ENCODE measurements at regions not wholly inside any gene's neighbourhood (a gene's known extent, or its start where the extent isn't known, plus 50 kb on each side); places are given as distances from the start of the nearest gene placed in this dataset.

- TF ChIP-seq, protein P1, sequence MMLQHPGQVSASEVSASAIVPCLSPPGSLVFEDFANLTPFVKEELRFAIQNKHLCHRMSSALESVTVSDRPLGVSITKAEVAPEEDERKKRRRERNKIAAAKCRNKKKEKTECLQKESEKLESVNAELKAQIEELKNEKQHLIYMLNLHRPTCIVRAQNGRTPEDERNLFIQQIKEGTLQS (CRISPR knock-in tag; conservative IDR thresholded peaks at IDR 0.05): no peak
- TF ChIP-seq FOXP1 (CRISPR knock-in tag; IDR thresholded peaks at IDR 0.05; ENCODE audit: borderline replicate concordance) (no peak), GRHL2 (CRISPR knock-in tag; IDR thresholded peaks at IDR 0.05; ENCODE audit: insufficient replicate concordance, severe bottlenecking) (no peak), CDX4 (CRISPR knock-in tag; IDR thresholded peaks at IDR 0.05; ENCODE audit: borderline replicate concordance) (no peak), SP1 (CRISPR knock-in tag; conservative IDR thresholded peaks at IDR 0.05) (no peak), ZNF317 (CRISPR knock-in tag; IDR thresholded peaks at IDR 0.05; ENCODE audit: borderline replicate concordance, low read depth) (no peak)
- TF ChIP-seq, protein P2, sequence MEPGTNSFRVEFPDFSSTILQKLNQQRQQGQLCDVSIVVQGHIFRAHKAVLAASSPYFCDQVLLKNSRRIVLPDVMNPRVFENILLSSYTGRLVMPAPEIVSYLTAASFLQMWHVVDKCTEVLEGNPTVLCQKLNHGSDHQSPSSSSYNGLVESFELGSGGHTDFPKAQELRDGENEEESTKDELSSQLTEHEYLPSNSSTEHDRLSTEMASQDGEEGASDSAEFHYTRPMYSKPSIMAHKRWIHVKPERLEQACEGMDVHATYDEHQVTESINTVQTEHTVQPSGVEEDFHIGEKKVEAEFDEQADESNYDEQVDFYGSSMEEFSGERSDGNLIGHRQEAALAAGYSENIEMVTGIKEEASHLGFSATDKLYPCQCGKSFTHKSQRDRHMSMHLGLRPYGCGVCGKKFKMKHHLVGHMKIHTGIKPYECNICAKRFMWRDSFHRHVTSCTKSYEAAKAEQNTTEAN (CRISPR knock-in tag; IDR thresholded peaks at IDR 0.05): no peak
- TF ChIP-seq, protein P3, sequence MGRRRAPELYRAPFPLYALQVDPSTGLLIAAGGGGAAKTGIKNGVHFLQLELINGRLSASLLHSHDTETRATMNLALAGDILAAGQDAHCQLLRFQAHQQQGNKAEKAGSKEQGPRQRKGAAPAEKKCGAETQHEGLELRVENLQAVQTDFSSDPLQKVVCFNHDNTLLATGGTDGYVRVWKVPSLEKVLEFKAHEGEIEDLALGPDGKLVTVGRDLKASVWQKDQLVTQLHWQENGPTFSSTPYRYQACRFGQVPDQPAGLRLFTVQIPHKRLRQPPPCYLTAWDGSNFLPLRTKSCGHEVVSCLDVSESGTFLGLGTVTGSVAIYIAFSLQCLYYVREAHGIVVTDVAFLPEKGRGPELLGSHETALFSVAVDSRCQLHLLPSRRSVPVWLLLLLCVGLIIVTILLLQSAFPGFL (CRISPR knock-in tag; IDR thresholded peaks at IDR 0.05; ENCODE audit: borderline replicate concordance): no peak
Measured at GRCh38 chr17:71769850-71770249, 351.0 kb upstream of the SOX9 start (continued).

DNA sequence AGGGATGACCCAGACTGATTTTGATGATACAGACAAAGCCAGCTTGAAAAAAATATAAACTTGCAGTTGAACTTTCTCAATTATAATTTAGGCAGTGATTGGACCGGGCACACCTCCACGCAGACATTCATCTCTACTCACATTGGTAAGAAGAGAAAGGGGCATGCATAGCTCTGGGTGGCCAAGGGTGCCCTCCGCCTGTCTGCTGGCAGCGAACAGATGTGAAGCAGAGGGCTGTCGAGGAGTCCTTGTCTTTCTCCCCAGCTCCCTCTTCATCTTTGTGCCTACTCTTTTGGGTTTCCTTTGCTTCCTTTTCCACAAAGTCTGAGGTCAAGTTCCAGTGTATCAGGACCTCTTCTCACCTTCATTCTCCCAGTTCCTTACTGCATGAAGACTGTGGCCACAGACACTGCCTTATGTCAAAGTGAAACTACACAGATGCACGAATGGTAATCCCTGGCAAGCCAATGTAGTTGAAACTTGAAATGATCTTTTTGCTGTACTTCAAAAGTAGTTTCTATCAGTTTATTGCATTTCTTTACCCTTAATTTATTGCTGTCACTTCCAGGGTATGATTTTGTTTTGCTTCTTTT lies 343.7 kb upstream of the SOX9 start:
- ChIA-PET POLR2A (no interaction called here), CTCF (no interaction called here)
- no peak overlapping the region for H3K27ac Mint-ChIP-seq
- no peak overlapping the region for H3K4me3 Mint-ChIP-seq
- H3K9me3 Mint-ChIP-seq: 0 out of 2 replicates have a peak, but pooled peaks cover 7% of the 10 kb centered on the region
- DNase-seq (ENCODE audit: low spot score): no peak
- H3K36me3 Mint-ChIP-seq: no peaks in the 10 kb centered on the region
- no peaks in the 10 kb centered on the region for H3K4me1 Mint-ChIP-seq
- no peak for ATAC-seq
- H3K27me3 Mint-ChIP-seq (ENCODE audit: low read depth): no peaks in the 10 kb centered on the region; the same call in 1 of the 2 replicates
- TF ChIP-seq, protein P4, sequence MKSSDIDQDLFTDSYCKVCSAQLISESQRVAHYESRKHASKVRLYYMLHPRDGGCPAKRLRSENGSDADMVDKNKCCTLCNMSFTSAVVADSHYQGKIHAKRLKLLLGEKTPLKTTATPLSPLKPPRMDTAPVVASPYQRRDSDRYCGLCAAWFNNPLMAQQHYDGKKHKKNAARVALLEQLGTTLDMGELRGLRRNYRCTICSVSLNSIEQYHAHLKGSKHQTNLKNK (CRISPR knock-in tag; IDR thresholded peaks at IDR 0.05): no peak
- TF ChIP-seq IRF2 (CRISPR knock-in tag; IDR thresholded peaks at IDR 0.05; ENCODE audit: borderline replicate concordance, low read depth) (no peak), NR2C2 (CRISPR knock-in tag; IDR thresholded peaks at IDR 0.05) (no peak), CBFB (CRISPR knock-in tag; IDR thresholded peaks at IDR 0.05; ENCODE audit: low read depth) (no peak), ZNF671 (CRISPR knock-in tag; IDR thresholded peaks at IDR 0.05) (no peak), FOXP1 (CRISPR knock-in tag; IDR thresholded peaks at IDR 0.05; ENCODE audit: borderline replicate concordance) (no peak), KAT7 (CRISPR knock-in tag; IDR thresholded peaks at IDR 0.05; ENCODE audit: borderline replicate concordance) (no peak), SMAD3 (CRISPR knock-in tag; IDR thresholded peaks at IDR 0.05; ENCODE audit: borderline replicate concordance) (no peak), RELA (CRISPR knock-in tag; IDR thresholded peaks at IDR 0.05; ENCODE audit: borderline replicate concordance) (no peak), PRRX2 (CRISPR knock-in tag; IDR thresholded peaks at IDR 0.05) (no peak), AFF4 (CRISPR knock-in tag; IDR thresholded peaks at IDR 0.05; ENCODE audit: borderline replicate concordance) (no peak), HMGA2 (CRISPR knock-in tag; IDR thresholded peaks at IDR 0.05) (no peak), JAZF1 (CRISPR knock-in tag; IDR thresholded peaks at IDR 0.05) (no peak), TCF7 (CRISPR knock-in tag; IDR thresholded peaks at IDR 0.05; ENCODE audit: low read depth) (no peak), SP1 (CRISPR knock-in tag; conservative IDR thresholded peaks at IDR 0.05) (no peak)
- TF ChIP-seq, protein P5, sequence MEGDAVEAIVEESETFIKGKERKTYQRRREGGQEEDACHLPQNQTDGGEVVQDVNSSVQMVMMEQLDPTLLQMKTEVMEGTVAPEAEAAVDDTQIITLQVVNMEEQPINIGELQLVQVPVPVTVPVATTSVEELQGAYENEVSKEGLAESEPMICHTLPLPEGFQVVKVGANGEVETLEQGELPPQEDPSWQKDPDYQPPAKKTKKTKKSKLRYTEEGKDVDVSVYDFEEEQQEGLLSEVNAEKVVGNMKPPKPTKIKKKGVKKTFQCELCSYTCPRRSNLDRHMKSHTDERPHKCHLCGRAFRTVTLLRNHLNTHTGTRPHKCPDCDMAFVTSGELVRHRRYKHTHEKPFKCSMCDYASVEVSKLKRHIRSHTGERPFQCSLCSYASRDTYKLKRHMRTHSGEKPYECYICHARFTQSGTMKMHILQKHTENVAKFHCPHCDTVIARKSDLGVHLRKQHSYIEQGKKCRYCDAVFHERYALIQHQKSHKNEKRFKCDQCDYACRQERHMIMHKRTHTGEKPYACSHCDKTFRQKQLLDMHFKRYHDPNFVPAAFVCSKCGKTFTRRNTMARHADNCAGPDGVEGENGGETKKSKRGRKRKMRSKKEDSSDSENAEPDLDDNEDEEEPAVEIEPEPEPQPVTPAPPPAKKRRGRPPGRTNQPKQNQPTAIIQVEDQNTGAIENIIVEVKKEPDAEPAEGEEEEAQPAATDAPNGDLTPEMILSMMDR (IDR thresholded peaks at IDR 0.05): no peak
- TF ChIP-seq, protein P6, sequence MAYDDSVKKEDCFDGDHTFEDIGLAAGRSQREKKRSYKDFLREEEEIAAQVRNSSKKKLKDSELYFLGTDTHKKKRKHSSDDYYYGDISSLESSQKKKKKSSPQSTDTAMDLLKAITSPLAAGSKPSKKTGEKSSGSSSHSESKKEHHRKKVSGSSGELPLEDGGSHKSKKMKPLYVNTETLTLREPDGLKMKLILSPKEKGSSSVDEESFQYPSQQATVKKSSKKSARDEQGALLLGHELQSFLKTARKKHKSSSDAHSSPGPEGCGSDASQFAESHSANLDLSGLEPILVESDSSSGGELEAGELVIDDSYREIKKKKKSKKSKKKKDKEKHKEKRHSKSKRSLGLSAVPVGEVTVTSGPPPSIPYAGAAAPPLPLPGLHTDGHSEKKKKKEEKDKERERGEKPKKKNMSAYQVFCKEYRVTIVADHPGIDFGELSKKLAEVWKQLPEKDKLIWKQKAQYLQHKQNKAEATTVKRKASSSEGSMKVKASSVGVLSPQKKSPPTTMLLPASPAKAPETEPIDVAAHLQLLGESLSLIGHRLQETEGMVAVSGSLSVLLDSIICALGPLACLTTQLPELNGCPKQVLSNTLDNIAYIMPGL (CRISPR knock-in tag; IDR thresholded peaks at IDR 0.05): no peak
